Glomerular visceral epithelial cell (primary cell): ENCODE measurements at regions not wholly inside any gene's neighbourhood (a gene's known extent, or its start where the extent isn't known, plus 50 kb on each side); places are given as distances from the start of the nearest gene placed in this dataset.
"Not testable (repeated sequence)": the region's sequence is repeated elsewhere in the genome, so short reads cannot be mapped to it uniquely, and the experiment has no call there.

Source experiments
- DNase-seq: peaks from one replicate; pipeline ENCODE4 v3.0.0-alpha.2; 2016; ENCODE audit errors: extremely low spot score

DNA sequence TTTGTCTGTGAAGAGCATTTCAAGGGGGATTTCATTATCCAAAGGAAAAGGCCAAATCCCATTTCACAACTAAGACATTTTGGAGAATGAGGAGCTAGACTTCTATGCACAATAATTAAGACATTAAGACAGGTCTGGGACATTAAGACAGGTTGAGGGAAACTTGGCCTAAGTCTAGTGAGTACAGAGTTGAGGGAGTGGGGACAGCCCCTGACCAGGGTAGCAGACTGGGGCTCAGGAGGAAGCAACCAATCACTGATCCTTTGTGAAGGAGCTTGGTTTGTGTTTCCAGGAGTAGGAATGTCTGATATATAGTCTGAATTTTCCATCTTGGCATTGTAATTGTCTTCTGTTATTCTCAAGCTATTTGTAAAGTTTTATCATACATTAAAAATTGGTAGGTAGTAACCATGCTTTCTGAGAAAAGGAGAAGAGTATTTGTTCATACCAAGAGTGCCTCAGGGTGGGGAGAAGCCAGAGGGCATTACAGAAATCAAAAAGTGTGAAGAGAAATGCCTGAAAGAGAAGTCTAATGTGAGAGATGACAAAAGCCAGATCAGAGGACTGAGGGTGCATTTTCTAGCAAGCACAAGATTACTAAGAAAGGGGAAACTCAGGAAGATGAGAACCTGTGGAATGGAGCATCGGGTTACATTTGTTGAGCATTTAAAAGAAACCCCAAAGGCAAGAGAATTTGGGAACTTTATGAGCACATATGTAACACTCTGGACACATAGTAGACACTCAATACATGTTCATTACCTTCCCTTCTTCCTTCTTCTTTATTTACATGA lies 189.3 kb upstream of the PIK3R1 start:
- no peak for DNase-seq

GRCh38 chr5:68024426-68024825 lies 191.1 kb upstream of the PIK3R1 start:
- DNase-seq = no peak

DNA sequence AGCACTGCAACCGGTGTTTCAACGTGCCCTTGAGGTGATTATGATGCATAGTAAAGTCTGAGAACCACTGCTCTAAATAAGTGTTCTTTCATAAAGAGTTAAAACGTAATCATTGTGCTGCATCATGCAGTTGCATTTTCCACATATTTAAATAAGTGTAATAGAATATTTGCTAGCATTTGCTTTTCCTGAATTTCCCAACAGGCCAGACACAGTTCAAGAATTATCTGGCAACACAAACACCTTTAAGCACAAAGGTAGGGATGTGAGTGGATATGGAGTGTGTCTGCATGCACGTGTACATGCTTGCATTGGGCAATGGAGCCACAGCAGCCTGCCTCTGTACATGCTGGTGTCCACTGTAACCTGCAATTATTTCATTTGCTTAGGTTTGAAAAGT lies 193.6 kb upstream of the PIK3R1 start:
- no peak for DNase-seq

DNA sequence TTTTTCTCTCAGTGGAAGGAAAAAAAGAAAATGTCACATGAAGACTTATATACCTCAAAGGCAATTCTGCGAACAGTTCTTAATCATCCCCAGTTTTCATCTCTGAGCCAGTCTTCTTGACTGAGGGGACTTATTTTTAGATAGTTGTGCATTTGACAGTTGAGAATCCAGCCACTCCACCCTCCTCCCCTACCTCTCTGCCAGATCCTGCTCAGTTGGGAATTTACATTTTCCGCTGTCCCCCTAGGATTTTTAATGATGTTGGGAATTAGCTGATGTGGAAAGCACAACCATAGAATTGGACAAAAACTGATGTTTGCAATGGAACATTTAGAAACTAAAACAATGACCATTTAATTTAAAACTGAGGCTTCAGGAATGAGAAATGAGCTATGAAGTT lies 194.3 kb upstream of the PIK3R1 start:
- no peak for DNase-seq

GRCh38 chr5:68020461-68020969 lies 195.0 kb upstream of the PIK3R1 start:
- DNase-seq = not testable (repeated sequence)

- no peak for DNase-seq
Observed at GRCh38 chr5:68015381-68016302, 199.9 kb upstream of the PIK3R1 start.

- DNase-seq = no peak
Observed at GRCh38 chr5:68012831-68013230, 202.7 kb upstream of the PIK3R1 start.

DNA sequence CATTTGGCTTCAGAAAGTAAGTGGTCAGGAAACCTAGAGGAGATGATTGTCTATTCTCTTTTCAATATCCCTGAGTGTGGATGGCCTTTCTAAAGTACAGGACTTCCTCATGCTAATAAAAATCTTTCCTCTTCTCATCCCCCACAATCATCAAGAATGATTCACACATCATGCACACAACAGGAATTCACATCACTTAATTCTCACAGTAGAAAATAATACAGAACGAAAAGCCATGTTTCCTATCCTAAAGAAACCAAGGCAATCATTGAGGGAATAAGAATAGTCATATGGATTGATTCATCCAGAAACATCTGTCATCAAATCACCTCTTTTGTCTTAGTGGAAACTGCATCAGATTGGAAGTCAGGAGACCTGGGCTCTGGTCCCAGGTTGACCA lies 203.1 kb upstream of the PIK3R1 start:
- DNase-seq = no peak

DNA sequence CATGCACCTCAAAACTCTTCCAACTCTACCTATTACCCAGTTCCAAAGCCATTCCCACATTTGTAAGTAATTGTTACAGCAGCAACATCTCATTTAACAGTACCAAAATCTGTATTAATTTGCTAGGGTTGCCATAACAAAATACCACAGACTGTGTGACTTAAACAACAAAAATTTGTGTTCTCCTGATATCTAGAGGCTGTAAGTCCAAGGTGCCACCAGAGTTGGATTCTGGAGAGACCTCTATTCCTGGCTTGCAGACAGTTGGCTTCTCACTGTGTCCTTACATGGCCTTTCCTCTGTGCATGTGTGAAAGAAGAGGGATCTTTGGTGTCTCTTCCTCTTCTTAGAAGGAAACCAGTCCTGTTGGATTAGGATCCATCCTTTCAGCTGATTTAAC lies 203.8 kb upstream of the PIK3R1 start:
- DNase-seq = peak; percentile 7

- no peak for DNase-seq
Observed at GRCh38 chr5:68011259-68011760, 204.2 kb upstream of the PIK3R1 start.

GRCh38 chr5:68010740-68011139 lies 204.8 kb upstream of the PIK3R1 start:
- no peak for DNase-seq

DNA sequence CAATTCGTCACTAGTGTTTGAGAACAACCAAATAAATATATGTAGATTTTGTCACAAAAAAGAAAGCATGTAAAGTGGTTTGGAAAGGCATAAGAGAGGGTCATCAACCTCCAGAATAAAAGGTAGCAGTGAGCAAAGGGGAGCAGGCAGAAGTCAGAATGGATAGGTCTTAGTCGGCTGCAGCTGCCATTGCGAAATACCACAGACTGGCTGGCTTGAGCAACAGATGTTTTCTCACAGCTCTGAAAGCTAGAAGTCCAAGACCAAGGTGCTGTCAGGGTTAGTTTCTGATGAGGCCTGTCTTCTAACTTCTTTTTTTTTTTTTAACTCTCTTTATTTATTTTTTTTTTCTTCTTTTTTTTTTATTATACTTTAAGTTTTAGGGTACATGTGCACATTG lies 208.1 kb upstream of the PIK3R1 start:
- DNase-seq = peak; percentile 6

- DNase-seq = no peak
Observed at GRCh38 chr5:68002836-68003235, 212.7 kb upstream of the PIK3R1 start.

DNA sequence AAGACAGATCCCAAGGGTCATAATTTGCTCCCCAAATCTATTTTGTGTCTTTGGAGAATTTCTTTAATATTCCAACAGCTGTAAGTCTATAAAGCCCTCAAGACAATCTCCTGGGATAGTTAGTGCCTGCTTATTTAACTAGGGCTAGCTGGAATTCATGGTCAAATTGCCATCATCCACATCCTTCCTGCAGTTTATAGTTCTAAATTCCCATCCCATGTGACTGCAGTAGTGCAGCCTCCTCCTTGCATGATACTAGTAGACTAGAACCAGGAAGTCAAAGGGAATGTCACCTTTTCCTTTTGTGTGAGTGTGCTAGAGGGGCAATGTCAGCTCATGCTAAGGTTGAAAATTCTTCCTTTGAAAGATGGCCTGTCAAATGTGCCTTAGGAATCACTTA lies 214.8 kb upstream of the PIK3R1 start:
- no peak for DNase-seq

DNA sequence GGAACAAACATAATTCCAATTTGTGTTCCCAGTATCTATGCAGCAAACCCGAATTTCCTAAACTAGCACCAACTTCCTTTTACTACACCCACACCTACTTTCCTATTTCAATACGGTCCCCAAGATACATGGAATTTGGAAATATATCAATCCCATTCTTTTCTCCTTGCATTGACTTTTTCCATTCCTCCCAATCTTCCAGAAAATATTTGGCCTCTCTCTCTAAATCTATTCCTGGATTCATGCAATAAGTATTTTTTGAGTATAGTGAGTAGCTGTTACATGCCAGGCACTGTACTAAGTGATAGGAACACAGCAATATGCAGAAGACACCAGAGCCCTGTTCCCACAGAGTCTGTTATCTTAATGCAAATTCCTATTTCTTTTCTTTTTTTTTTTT lies 216.2 kb upstream of the PIK3R1 start:
- no peak for DNase-seq

GRCh38 chr5:67998709-67999261 lies 216.8 kb upstream of the PIK3R1 start:
- peak; percentile 27 for DNase-seq

DNA sequence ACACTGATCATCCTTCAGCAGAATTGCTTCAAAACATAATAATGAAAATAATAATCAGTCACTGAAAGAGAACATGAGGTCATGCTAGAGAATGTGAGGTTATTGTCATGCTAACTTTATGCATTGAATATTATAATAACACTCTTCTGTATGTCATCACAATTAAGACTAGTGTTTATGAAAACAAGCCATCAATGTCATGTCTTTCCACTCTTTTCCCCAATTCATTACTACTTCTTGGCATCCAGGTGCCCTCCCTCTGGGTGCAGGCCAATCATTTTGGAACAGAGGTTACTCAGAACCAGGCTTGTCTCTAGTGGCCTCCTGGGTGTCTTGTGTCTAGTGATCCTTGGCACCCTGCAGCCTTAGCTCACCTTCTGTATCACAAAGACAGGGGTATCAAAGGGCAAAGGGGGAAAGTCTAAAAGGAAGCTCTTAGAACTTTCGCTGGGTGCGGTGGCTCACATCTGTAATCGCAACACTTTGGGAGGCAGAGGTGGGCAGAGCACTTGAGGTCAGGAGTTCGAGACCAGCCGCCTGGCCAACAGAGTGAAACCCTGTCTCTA lies 217.6 kb upstream of the PIK3R1 start:
- DNase-seq = no peak

DNA sequence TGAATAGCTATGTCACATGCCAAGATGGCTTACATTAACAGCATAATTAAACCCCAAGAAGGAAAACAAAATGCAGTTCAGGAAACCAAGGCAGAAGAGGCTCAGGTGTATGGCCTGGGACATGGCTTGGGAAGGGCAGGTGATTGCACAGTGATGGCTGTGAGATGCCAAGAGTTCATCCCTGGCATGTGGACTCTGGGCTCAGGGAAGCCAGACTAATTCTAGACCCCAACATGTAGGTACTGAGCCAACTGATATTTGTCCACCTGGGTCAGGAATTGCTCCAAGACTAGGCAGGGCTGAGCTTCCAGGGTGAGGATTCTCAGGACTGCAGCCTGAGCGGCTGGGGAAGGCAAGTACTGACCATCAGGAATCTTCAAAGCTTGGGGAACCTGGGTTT lies 218.4 kb upstream of the PIK3R1 start:
- no peak for DNase-seq

DNA sequence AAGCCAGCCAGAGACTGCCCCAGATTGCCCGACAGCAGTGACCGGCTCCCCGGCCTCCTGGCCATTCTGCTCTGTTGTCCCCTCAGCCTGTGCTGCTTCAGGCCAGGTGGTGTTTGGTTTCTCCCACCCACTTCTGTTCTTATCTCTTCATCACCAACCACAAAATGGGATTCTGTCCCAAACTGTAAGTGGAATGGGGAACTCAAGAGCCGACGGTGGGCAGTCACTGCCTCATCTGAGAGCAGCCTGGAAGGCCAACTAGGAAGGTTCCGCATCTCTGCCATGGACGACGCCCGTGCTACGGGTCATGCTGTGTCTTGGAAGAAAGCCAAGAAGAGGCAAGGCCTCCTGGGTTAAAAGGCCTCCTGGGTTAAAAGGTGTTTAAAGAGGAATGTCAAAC lies 219.0 kb upstream of the PIK3R1 start:
- DNase-seq = no peak

GRCh38 chr5:67992923-67993322 lies 222.6 kb upstream of the PIK3R1 start:
- no peak for DNase-seq

DNA sequence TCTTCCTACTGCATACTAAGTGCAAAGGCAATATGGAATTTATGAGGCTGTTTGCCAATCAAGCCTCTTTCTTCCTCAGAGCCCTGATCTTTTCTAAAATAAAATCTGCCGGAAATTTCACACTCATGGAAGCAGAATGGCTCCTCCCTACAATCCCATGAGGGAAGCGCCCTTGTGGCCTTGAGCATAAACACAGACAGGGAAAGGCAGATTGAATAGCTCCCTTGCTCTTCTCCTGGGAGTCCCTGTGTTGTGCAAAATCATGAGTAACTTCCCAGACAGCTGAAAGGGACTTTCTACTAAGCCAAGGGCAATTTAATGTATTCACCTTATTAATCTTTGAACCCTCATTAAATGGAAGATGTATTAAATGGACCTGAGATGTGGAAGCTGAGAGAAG lies 226.1 kb upstream of the PIK3R1 start:
- DNase-seq = no peak

DNA sequence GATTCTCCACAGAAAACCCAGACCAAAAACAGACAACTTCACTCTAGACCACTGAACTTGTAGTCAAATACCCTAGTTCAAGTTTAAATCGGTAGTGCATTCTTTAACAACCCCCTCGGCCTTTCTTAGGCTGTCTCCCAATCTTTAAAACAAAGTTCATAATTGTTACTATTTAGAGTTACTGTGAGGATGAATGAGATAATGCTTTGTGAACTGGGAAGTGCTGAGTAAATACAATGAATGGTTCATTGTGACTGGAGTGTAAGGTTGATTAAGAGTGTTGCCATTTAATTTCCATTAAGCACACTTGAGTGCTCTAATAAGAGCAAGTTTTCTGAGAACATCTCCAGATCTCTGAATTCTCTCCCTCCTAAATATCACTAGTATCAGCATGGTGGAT lies 228.8 kb upstream of the PIK3R1 start:
- DNase-seq = no peak
